Esophagus muscularis mucosa (tissue), 4 donors: ENCODE measurements at regions not wholly inside any gene's neighbourhood (a gene's known extent, or its start where the extent isn't known, plus 50 kb on each side); places are given as distances from the start of the nearest gene placed in this dataset.

Source experiments
- DNase-seq: peaks from one replicate; pipeline ENCODE4 v3.0.0-alpha.2; 2017; ENCODE audit errors: extremely low spot score
- H3K27ac ChIP-seq, 4 donors: fragments of 200-600 bp; sonication (generic); replicated peaks in 1 of 4; 1 replicate in 3 of 4; 2 replicates in 1 of 4; pipeline ENCODE4 v1.5.1; 2016 to 2019; ENCODE audit warnings: mild to moderate bottlenecking in 1 of 4
- H3K27me3 ChIP-seq, 4 donors: fragments of 200-600 bp; sonication (generic); one replicate each; pipeline versions ENCODE4 v1.5.1 to v1.6.0; 2016 to 2019
- H3K36me3 ChIP-seq, 4 donors: fragments of 200-600 bp; sonication (generic); one replicate each; pipeline ENCODE4 v1.5.1; 2016 to 2019
- H3K4me1 ChIP-seq, 4 donors: fragments of 200-600 bp; sonication (generic); one replicate each; pipeline ENCODE4 v1.5.1; 2016 to 2019
- H3K4me3 ChIP-seq, 4 donors: fragments of 200-600 bp; sonication (generic); 1 replicate in 2 of 4; 2 replicates in 2 of 4; pipeline ENCODE4 v1.5.1; 2016 to 2019; ENCODE audit warnings: mild to moderate bottlenecking in 4 of 4, moderate library complexity in 1 of 4
- H3K9me3 ChIP-seq, 4 donors: fragments of 200-600 bp; sonication (generic); 1 replicate in 3 of 4; 2 replicates in 1 of 4; pipeline ENCODE4 v1.5.1; 2016 to 2019
- EP300 ChIP-seq: sonication (generic); formaldehyde crosslinking; IDR thresholded peaks from one replicate; pipeline ENCODE4 v1.6.1; 2017; ENCODE audit warnings: antibody characterized with exemption
- POLR2A ChIP-seq: fragments of 450-650 bp; IDR thresholded peaks from one replicate; pipeline ENCODE4 v1.6.1; 2017; ENCODE audit warnings: antibody characterized with exemption, moderate library complexity, mild to moderate bottlenecking, low read depth
- POLR2AphosphoS5 ChIP-seq, 2 donors: sonication (generic); formaldehyde crosslinking; IDR thresholded peaks; one replicate each; pipeline ENCODE4 v1.6.1; 2017; ENCODE audit warnings: antibody characterized with exemption in 2 of 2
- whole genome bisulfite sequencing: methylation state at CpG from one replicate; pipeline ENCODE4 v1.1.5; 2018; 5-methylcytosine and 5-hydroxymethylcytosine counted together
- intact Hi-C: fragments of 100-400 bp; cut with DNase I; formaldehyde crosslinking; loops from one replicate; pipeline ENCODE4 v1.15.1; 2023
- TF ChIP-seq, protein P1 (sequence below), 3 experiments: fragments of 200-600 bp in 2 of 3; fragments of 450-650 bp in 1 of 3; sonication (generic) in 2 of 3; IDR thresholded peaks; one replicate each; pipeline ENCODE4 v1.5.1; 2017 to 2019; ENCODE audit warnings: antibody characterized with exemption in 3 of 3, mild to moderate bottlenecking in 2 of 3, moderate library complexity in 1 of 3

DNA sequence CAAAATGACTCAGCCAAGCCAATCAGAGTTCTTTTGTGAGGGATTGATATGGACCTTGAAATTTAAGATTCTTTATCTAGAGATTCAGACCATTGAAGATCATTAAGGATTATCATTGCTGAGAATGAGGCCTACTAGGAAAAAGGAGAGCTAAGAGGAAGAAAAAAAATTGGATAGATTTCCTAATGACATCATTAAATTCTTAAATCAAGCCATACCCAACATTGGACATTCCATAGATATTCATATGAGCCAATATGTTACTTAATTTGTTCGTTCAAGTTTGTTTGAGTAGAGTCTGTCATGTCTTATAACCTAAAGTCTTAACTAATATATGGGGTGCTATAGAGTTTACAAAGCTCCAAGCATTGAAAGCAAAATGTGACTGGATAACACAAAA, 727.9 kb upstream of the SEMA6A start:
- Histone ChIP-seq H3K9me3 (no peaks in the 10 kb centered on the region), H3K27me3 (no peaks in the 10 kb centered on the region), H3K27ac (no peak overlapping the region), H3K4me3 (no peak overlapping the region), H3K4me1 (peaks cover 0 to 7% (median 0%) of the 10 kb centered on the region in 4 donors), H3K36me3 (no peaks in the 10 kb centered on the region)
- WGBS, result 59% methylated on average over 1 of the region's 1 CpG
- no peak for DNase-seq
- TF ChIP-seq, protein P1, sequence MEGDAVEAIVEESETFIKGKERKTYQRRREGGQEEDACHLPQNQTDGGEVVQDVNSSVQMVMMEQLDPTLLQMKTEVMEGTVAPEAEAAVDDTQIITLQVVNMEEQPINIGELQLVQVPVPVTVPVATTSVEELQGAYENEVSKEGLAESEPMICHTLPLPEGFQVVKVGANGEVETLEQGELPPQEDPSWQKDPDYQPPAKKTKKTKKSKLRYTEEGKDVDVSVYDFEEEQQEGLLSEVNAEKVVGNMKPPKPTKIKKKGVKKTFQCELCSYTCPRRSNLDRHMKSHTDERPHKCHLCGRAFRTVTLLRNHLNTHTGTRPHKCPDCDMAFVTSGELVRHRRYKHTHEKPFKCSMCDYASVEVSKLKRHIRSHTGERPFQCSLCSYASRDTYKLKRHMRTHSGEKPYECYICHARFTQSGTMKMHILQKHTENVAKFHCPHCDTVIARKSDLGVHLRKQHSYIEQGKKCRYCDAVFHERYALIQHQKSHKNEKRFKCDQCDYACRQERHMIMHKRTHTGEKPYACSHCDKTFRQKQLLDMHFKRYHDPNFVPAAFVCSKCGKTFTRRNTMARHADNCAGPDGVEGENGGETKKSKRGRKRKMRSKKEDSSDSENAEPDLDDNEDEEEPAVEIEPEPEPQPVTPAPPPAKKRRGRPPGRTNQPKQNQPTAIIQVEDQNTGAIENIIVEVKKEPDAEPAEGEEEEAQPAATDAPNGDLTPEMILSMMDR (IDR thresholded peaks at IDR 0.05), result no peak
- TF ChIP-seq POLR2AphosphoS5 (IDR thresholded peaks at IDR 0.05) (no peak), EP300 (no peak), POLR2A (no peak)
- intact Hi-C loops, result no loop called here

DNA sequence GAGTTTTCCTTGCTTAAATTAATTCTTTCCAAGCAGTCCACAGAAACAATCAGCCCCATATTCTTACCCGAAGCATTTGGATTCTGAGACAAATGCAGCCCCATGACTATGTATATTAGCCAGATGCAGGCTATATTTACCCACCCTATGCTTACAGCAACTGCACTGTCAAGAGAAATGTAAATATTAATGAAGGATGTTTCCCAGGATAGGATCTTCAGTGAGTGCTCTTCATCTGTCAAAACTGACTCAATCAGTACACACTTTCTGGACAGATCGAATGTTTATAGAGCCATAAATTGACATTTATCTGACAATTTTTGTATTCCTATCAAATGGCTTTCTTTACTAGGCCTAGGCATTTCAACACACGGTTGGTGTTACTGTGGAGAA, 725.3 kb upstream of the SEMA6A start:
- TF ChIP-seq, protein P1 (IDR thresholded peaks at IDR 0.05), result no peak
- TF ChIP-seq EP300 (no peak), POLR2A (no peak), POLR2AphosphoS5 (IDR thresholded peaks at IDR 0.05) (no peak)
- Histone ChIP-seq H3K36me3 (no peaks in the 10 kb centered on the region), H3K4me3 (no peak overlapping the region), H3K9me3 (no peaks in the 10 kb centered on the region), H3K4me1 (peaks cover 0 to 9% (median 0%) of the 10 kb centered on the region in 4 donors), H3K27me3 (no peaks in the 10 kb centered on the region), H3K27ac (no peak overlapping the region)
- 40% methylated on average over 3 of the region's 3 CpGs for WGBS
- intact Hi-C loops, result no loop called here
- DNase-seq, result no peak

DNA sequence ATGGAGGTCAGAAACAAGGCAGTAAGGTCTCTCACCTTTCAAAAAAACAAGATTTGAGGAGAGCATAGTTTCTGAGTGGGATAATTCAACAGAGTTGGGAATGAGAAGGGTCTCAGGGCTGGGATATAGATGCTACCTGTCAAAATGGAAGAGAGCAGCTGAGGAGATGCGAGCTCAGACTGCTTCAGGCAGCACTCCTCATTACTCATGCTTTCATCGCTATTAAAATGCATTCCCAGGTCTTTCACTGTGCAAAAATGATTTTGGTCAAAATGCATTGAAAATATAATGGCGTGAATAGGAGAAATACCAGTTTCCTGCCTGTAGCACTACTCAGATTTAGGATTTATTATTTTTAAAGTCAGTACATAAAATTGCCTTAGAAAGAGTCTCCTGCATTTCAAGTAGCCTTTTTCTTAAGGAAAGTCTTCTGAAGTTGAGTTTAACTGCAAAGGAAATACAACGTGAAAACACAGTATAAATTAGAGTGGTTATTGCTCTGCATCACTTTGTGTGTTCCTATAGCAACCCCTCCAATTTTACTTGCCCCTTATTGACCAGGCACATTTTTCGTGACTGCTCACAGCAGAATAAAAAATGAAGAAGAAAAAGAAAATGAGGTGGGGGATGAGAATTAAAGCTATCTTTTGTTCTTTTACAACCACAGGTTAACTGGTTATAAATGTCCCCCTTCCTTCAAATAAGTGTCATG, 724.8 kb upstream of the SEMA6A start:
- no peak overlapping the region for H3K27ac ChIP-seq
- H3K36me3 ChIP-seq, result no peaks in the 10 kb centered on the region
- no peaks in the 10 kb centered on the region for H3K9me3 ChIP-seq
- no peaks in the 10 kb centered on the region for H3K27me3 ChIP-seq
- peaks cover 0 to 9% (median 0%) of the 10 kb centered on the region in 4 donors for H3K4me1 ChIP-seq
- WGBS, result 75% methylated on average over 5 of the region's 5 CpGs
- intact Hi-C loops, result no loop called here
- H3K4me3 ChIP-seq, result no peak overlapping the region
- no peak for DNase-seq
- no peak for TF ChIP-seq POLR2AphosphoS5 (IDR thresholded peaks at IDR 0.05)
- TF ChIP-seq, protein P1 (IDR thresholded peaks at IDR 0.05), result no peak
- TF ChIP-seq EP300, result no peak
- no peak for TF ChIP-seq POLR2A

DNA sequence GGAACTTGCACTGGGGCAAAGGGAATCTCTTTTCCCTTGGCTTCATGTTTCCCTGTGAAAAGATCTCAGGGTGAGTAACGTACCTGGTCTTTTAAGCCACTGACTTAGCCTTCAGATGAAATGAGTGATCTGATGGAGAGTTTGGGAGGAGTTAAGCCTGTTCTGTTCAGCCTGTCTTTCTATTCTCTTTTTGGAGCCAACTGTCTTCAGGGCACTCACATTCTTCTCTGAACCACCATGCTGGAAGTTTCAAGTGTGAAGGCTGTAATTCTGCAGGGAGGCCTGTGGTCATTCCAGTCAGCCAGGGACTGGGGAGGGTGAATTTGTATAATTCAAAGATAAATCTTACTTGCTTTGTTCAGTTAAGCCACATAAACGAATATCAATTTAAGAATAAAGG, 722.2 kb upstream of the SEMA6A start:
- DNase-seq, result no peak
- intact Hi-C loops, result no loop called here
- TF ChIP-seq, protein P1 (IDR thresholded peaks at IDR 0.05), result no peak
- no peak for TF ChIP-seq POLR2AphosphoS5 (IDR thresholded peaks at IDR 0.05)
- TF ChIP-seq POLR2A, result no peak
- TF ChIP-seq EP300, result no peak
- Histone ChIP-seq H3K27me3 (no peaks in the 10 kb centered on the region), H3K4me1 (peaks cover 0 to 9% (median 0%) of the 10 kb centered on the region in 4 donors), H3K9me3 (no peaks in the 10 kb centered on the region), H3K36me3 (no peaks in the 10 kb centered on the region), H3K4me3 (no peak overlapping the region), H3K27ac (no peak overlapping the region)
- WGBS, result 72% methylated on average over 2 of the region's 2 CpGs

DNA sequence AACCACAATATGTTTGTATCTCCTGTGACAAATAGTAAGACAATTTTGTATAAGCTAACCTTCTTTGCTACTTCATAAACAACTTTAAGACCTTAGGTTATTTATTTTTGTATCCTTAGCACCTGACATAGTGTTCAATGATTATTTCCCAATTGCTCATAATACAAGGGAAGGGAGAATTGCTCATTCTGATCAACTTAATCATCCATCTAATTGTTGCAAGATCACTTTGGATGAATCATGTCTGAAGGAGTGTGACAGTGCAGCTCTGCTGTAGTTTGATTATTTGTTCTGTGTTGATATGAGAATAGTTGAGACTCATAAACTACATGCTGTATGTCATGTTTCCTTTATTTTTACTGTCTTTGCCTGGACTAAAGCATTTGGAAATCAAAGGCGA, 721.3 kb upstream of the SEMA6A start:
- Histone ChIP-seq H3K27ac (no peak overlapping the region), H3K4me1 (peaks cover 0 to 9% (median 0%) of the 10 kb centered on the region in 4 donors), H3K9me3 (no peaks in the 10 kb centered on the region), H3K36me3 (no peaks in the 10 kb centered on the region), H3K27me3 (no peaks in the 10 kb centered on the region), H3K4me3 (no peak overlapping the region)
- TF ChIP-seq EP300 (no peak), POLR2AphosphoS5 (IDR thresholded peaks at IDR 0.05) (no peak)
- TF ChIP-seq, protein P1 (IDR thresholded peaks at IDR 0.05), result no peak
- WGBS, result 92% methylated on average over 1 of the region's 1 CpG
- DNase-seq, result no peak
- intact Hi-C loops, result no loop called here
